AG08396 (cell line): ENCODE measurements at regions not wholly inside any gene's neighbourhood (a gene's known extent, or its start where the extent isn't known, plus 50 kb on each side); places are given as distances from the start of the nearest gene placed in this dataset.

Experiments used
- DNase-seq: peaks from one replicate; pipeline ENCODE4 v3.0.0; 2012; ENCODE audit warnings: low spot score, mixed read lengths

GRCh38 chr6:9481292-9482029 is 933.4 kb downstream of the TFAP2A start:
- no peak for DNase-seq

- no peak for DNase-seq
Observed at GRCh38 chr6:9468277-9468676, 946.6 kb downstream of the TFAP2A start.

GRCh38 chr6:9467741-9468140 is 947.1 kb downstream of the TFAP2A start:
- DNase-seq = no peak

GRCh38 chr6:9464583-9464982 is 950.3 kb downstream of the TFAP2A start:
- DNase-seq = no peak

GRCh38 chr6:9463311-9463710 is 951.6 kb downstream of the TFAP2A start:
- DNase-seq = no peak

- no peak for DNase-seq
Observed at GRCh38 chr6:9461188-9461587, 953.7 kb downstream of the TFAP2A start.

- DNase-seq = no peak
Observed at GRCh38 chr6:9458424-9458823, 956.5 kb downstream of the TFAP2A start.

GRCh38 chr6:9455864-9456658 is 958.8 kb downstream of the TFAP2A start:
- no peak for DNase-seq

- DNase-seq = no peak
Observed at GRCh38 chr6:9439621-9440330, 975.1 kb downstream of the TFAP2A start.

- no peak for DNase-seq
Observed at GRCh38 chr6:9437836-9438235, 977.0 kb downstream of the TFAP2A start.

- no peak for DNase-seq
Observed at GRCh38 chr6:9435281-9435680, 979.6 kb downstream of the TFAP2A start.

GRCh38 chr6:9431945-9432344 is 982.9 kb downstream of the TFAP2A start:
- DNase-seq = no peak

GRCh38 chr6:9428421-9429172 is 986.3 kb downstream of the TFAP2A start:
- DNase-seq = no peak

GRCh38 chr6:9422138-9422537 is 986.8 kb upstream of the SLC35B3 start:
- DNase-seq = no peak

- no peak for DNase-seq
Observed at GRCh38 chr6:9420316-9421015, 985.1 kb upstream of the SLC35B3 start.

- DNase-seq = no peak
Observed at GRCh38 chr6:9417400-9417799, 982.1 kb upstream of the SLC35B3 start.

GRCh38 chr6:9412951-9413559 is 977.7 kb upstream of the SLC35B3 start:
- peak; percentile 21 for DNase-seq

GRCh38 chr6:9409126-9409525 is 973.8 kb upstream of the SLC35B3 start:
- no peak for DNase-seq

GRCh38 chr6:9408402-9409117 is 973.2 kb upstream of the SLC35B3 start:
- no peak for DNase-seq

GRCh38 chr6:9405825-9406224 is 970.5 kb upstream of the SLC35B3 start:
- no peak for DNase-seq
